ENCODE measurements at regions not wholly inside any gene's neighbourhood (a gene's known extent, or its start where the extent isn't known, plus 50 kb on each side); places are given as distances from the start of the nearest gene placed in this dataset.

DNA sequence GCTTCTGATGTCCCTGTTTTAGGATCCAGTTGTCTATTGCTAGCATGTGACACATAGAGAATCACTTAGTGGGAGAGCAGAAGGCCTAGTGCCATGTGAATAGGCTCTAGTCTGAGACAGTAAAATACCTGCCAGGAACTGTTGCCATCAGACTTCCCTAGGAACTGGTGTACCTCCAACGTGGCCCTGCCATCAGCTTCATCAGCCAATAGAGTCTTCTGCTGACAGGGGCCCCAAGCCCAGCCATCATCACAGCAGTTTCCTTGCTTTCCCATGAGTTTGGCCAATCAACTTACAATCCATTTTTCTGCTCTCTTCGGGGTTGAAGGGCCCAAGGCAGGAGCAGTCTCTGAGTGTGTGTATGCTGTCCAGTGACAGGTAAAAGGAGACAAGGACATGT, 128.4 kb upstream of the ADRA1B start:
- TF ChIP-seq POLR2A (IDR thresholded peaks at IDR 0.05; ENCODE audit: low read depth, low read length) = no peak
- TF ChIP-seq POLR2AphosphoS5 (IDR thresholded peaks at IDR 0.05; ENCODE audit: low read depth, low read length) = no peak
- TF ChIP-seq SPI1 (IDR thresholded peaks at IDR 0.05; ENCODE audit: low read depth, low read length) = no peak
- TF ChIP-seq TAF1 (IDR thresholded peaks at IDR 0.05; ENCODE audit: low read depth, low read length) = no peak
- no peak for TF ChIP-seq POU2F2 (IDR thresholded peaks at IDR 0.05; ENCODE audit: low read depth, low read length)
